ENCODE measurements at regions not wholly inside any gene's neighbourhood (a gene's known extent, or its start where the extent isn't known, plus 50 kb on each side); places are given as distances from the start of the nearest gene placed in this dataset.

GRCh38 chr4:62131049-62131448 lies 930.9 kb downstream of the ADGRL3 start:
- TF ChIP-seq CTCF (IDR thresholded peaks at IDR 0.05; ENCODE audit: control insufficient read depth, extremely low read depth, insufficient read depth) = no peak

GRCh38 chr4:62130637-62131036 lies 930.5 kb downstream of the ADGRL3 start:
- no peak for DNase-seq (ENCODE audit: low read depth)
- TF ChIP-seq CTCF (IDR thresholded peaks at IDR 0.05; ENCODE audit: control insufficient read depth, extremely low read depth, insufficient read depth) = no peak
- no peak overlapping the region for H3K4me3 ChIP-seq (ENCODE audit: low read depth, low read length)

More at GRCh38 chr4:62131049-62131448, 930.9 kb downstream of the ADGRL3 start:
- no peak overlapping the region for H3K4me3 ChIP-seq (ENCODE audit: low read depth, low read length)
- DNase-seq (ENCODE audit: low read depth) = no peak

- no peak overlapping the region for H3K4me3 ChIP-seq (ENCODE audit: low read depth, low read length)
- DNase-seq (ENCODE audit: low read depth) = no peak
- TF ChIP-seq CTCF (IDR thresholded peaks at IDR 0.05; ENCODE audit: control insufficient read depth, extremely low read depth, insufficient read depth) = no peak
These were observed 930.1 kb downstream of the ADGRL3 start for GRCh38 chr4:62130230-62130629.
